HG03558 (cell line): ENCODE measurements at regions not wholly inside any gene's neighbourhood (a gene's known extent, or its start where the extent isn't known, plus 50 kb on each side); places are given as distances from the start of the nearest gene placed in this dataset.
"Not testable (repeated sequence)": the region's sequence is repeated elsewhere in the genome, so short reads cannot be mapped to it uniquely, and the experiment has no call there.

Experiments used
- ATAC-seq: cut with Tn5 transposase; IDR thresholded peaks from one replicate; pipeline ENCODE4 v1.9.1; 2021; ENCODE audit warnings: moderate number of reproducible peaks; ENCODE audit not compliant: unreplicated experiment; ENCODE audit errors: extremely low read depth

DNA sequence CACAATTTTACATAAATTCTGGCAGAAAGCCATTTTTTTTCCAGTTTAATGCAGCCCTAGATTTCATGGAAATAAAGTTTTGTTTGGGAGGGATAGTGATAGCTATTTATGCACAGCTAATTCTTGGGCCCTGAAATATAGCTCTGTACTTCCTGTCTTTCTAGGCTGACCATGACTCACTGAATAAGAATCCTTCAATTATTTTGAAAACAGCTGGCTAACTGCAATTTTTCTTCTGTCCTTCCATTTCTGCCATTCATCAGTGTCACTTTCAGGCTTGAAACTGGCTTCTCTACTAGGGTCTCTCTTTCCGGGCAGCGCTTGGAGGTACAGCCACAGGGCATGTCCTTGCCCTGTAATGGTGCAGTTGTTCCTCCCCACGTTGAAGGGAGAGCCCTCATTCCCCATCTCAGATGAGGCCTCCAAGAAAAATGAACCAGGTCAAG lies 97.1 kb upstream of the TMEM178A start:
- ATAC-seq = no peak

DNA sequence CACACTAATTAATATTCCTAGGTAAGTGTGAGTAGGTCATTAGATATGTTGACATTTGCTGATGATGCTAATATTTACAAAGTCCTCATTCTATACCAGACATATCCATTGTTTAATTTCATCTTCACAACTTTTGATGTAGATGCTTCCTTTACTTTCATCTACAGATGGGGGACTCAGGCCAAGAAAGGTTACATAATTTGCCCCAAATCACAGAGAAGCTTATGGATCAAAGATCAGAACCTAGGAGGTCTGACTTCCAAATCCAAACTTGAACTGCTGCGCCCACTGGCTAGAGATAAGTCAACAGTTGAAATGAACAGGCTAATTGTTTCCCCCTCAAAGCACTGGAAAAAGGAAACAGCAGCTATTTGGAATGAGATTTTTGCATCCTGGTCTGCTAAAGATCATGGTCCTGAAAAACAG lies 95.6 kb upstream of the TMEM178A start:
- ATAC-seq = no peak

DNA sequence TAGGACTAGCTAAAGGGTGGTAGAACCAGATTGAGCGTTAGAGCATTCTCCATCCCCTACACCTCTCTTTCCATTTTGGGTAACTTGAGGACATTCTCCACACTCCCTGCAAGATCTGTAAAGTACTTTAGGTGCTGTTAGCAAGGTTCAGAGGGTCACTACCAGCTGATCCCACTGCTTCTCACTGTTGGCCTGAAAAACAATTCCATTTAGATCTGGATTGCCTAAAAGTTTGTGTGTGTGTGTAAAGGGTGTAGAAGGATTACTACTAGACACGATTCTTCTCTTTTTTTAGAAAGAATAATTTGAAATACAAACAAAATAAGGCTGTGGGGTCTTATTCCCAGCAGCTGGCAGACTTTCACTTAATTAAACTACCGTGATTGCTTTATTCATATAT lies 95.1 kb upstream of the TMEM178A start:
- ATAC-seq = no peak

DNA sequence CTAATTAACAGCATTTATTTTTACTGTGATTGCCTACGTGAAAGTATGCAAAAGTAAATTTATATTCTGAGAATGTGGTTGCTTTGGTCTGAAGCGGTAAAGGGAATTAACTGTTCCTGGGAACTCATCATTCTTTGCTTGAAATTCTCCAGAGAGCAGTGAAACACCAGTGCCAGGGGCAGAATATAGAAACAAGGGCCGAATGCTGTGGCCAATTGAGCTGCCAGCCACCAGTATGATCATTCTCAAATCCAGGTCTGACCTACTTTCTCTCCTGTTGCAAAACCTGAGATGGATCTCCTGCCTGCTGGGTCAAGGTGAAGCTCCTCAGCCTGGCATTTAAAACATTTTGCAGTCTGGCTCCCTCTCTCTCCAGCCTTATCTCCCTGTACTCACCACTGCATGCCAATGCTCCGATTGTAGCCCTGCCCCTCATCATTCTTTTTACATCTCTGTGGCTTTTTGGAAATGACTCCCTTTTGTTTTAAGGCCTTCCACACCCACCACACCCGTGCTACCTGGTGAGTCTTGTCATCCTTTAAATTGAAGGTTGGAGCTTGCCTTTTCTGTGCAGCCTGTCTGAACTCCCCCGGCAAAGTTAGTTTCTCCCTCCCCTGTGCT lies 94.5 kb upstream of the TMEM178A start:
- ATAC-seq = no peak

DNA sequence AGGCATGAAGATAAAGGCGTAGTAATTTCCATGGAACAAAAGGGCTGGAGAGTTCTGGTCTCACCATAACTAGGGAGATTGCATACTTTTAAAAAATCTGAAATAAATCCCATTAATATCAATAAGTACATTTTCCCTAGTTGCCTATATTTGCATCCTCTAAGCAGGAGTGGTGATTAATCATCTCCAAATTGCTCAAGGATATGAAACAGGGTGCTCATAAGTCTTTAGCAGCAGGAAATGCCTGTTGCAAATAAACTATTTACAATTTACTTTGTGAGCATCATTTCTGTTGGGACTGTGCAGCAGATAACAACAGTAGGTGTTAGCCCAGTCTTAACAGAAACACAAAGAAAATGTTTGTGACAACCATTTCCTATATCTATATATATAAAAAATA lies 92.4 kb upstream of the TMEM178A start:
- ATAC-seq = no peak

DNA sequence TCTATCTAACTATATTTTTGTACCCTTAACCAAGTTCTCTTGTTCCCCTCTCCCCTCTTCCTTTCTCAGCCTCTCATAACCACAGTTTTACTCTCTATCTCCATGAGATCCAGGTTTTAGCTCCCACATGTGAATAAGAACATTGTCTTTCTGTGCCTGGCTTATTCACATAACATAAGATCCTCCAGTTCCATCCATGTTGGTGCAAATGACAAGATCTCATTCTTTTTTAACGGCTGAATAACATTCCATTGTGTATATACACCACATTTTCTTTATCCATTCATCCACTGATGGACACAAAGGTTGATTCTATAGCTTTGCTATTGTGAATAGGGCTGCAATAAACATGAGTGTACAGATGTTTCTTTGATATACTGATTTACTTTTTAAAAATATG lies 83.9 kb upstream of the TMEM178A start:
- no peak for ATAC-seq

DNA sequence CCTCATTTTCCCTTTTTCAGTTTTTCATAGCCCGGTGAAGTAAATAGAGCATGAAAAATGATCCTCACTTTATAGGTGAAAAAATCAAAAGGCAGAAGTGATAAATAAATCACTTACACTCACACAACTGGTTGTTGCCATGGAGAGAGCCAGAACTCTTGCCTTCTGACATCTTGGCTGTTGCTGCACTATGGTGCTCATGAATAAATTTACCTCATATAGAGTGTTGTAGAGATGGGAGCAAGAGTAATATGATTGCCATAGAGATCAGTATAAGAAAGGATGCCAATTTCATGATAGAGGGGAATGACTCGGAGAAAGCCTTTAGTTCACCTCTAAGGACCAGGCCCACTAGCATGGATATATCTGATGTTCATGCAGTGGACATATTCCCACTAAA lies 82.5 kb upstream of the TMEM178A start:
- no peak for ATAC-seq

DNA sequence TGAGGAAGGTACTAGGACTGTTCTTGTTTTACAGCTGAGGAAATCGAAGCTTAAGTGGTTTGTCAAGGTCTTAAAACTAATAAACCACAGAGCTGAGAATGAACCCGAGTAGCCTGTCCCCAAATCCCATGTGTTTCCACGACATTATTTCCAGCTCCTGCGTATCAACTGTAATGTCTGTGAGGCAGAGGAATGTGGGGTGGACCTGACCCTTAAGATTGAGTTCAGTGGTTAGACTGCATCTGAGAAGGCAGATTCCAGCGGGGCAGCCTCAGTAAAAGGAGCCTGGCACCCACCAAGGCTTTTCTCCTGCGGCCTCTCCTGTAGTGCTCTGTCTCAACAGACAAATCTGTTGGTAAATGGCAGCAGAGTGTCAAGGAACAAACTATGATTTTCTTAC lies 81.9 kb upstream of the TMEM178A start:
- ATAC-seq = no peak

DNA sequence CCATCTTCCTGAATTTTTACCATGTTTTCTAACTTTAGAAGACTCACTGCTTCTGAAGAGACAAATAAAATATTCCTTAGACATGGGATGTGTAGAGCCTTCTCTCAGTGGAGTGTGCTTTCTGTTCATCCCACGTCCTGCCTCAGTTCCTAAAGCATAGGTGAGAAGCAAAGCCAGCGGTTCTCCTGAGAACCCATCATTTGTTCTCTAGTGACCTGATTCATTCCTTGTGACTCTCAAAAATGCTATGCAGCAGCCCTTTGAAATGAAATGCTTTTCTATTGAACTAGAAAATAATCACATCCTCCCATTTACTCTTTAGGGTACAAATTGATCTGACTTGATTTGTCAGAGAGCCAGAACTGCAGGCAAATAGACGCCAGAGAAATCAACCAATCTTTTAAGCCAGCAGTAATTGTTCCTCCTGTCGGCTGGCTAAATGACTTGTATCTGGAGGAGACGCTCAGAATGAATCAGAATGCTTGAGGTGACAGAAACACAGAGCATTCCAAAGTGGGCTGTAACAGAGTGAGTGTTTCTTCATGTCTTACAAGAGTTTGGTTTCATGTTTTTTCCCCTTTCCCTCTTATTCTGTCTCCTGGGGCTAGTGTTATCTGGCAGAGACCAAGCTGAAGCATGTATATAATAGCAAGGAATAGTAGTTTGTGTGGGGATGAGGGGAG lies 81.3 kb upstream of the TMEM178A start:
- no peak for ATAC-seq

DNA sequence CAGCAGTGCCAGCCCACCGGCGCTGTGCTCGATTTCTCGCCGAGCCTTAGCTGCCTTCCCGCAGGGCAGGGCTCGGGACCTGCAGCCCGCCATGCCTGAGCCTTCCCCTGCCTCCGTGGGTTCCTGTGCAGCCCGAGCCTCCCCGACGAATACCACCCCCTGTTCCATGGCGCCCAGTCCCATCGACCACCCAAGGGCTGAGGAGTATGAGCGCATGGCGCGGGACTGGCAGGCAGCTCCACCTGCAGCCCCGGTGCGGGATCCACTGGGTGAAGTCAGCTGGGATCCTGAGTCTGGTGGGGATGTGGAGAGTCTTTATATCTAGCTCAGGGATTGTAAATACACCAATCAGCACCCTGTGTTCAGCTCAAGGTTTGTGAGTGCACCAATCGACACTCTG lies 80.2 kb upstream of the TMEM178A start:
- not testable (repeated sequence) for ATAC-seq

DNA sequence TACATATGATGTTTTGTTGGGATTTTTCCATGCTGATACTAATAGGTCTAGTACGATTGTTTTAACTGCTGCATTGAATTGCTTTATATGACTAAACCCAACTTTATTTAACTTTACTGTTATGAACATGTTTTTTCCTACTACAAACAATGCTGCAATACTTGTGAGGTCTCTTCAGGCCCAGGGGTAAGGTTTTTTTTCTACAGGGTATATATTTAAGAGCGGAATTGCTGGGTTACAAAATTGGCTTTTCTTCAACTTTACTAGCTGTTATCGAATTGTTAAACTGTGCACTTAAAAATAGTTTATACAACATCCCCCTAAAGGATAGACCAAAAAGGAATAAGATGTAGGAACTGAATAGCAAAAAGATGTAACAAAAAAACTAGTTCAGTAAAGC lies 78.5 kb upstream of the TMEM178A start:
- ATAC-seq = no peak

DNA sequence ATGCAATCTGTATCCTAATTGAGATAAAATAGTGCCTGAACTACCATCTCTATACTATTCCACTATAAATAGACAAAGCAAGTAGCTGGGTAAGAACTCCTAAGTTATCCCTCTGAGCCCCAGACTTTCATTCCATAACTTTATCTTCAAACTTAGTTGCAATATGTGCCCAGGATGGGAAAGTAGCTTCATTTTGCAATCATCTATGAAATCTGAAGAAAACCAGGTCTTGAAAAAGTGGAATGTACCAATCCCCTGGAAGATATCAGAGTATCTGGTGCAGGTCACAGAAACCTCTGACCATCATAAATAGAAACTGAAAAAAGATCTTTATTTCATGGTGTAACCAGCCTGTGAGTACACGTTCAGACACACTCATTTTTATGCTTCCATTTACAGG lies 78.1 kb upstream of the TMEM178A start:
- ATAC-seq = no peak

DNA sequence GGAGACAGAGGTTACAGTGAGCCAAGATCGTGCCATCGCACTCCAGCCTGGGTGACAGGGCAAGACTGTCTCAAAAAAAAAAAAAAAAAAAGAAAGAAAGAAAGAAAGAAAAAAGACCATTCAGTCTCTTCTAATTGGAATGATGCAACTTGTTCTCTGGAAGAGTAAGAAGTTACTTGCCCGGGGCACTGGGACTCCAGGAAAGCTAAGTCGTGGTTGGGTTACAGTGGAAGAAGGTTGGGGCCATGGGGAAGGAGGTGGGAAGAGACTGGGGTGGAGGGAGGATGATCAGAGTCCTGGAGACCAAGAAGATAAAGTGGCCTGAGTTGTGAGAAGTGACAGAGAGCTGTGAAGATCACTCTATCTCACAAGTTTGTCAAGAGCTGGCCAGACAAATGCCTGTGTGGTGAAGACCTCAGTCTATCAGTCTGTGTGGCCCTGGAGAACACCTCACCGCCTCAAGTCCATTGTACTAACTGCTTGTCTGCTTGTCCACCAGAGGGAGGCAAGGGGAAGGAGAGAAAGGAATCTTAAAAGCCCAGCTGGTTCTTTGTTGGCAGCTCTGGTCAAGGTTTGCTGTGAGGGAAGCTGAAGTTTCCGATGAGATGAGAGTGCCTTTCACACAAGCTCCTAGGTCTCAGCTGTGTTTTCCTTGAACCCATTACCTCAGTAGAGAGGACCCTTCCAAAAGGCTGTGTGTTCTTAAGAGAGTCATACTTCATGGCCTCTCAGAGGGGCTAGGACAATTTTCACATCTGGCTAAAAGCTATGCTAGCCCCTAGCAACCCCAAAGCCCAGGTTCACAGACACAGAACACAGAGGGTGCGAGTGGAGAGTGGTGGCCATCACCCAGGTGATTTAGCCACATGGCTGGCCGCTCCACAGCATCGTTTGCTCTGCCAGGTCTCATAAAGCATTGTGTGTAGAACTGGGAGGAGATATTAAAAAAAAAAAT lies 72.0 kb upstream of the TMEM178A start:
- no peak for ATAC-seq

DNA sequence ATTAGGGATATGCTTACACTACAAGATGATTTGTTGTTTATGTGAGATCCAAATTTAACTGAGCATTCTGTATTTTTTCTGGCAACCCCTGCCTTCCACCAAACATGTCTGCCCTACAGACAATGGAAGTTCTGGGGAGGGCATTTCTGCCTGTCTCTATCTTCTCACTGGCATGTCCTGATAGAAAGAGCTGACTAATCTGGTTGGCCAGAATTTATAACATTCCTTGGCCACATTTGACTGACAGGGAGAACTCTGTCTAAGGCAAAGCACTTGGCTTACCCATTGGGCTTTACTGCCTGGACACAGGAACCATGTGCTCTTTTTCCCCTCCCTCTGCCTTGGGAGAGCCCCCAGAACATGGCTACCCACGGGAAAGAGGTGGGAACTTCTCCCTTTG lies 70.6 kb upstream of the TMEM178A start:
- no peak for ATAC-seq

DNA sequence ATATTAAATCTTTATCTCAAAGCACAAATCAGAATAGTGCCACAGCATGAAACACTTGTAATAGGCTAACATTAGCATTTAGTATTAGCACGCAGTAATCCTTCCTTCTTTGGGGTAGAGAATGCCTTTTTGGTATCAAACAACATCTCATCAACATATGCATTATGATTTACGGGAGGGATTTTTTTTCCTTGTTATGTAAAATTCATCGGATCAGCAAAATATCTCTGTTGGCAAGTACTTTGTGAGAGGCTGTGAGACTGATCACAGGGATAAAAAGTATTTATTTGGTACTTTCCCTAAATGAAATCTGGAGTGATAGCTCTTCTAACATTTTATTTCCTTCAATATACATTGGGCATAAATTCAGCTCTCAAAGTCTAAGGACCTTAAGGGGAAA lies 68.4 kb upstream of the TMEM178A start:
- no peak for ATAC-seq

DNA sequence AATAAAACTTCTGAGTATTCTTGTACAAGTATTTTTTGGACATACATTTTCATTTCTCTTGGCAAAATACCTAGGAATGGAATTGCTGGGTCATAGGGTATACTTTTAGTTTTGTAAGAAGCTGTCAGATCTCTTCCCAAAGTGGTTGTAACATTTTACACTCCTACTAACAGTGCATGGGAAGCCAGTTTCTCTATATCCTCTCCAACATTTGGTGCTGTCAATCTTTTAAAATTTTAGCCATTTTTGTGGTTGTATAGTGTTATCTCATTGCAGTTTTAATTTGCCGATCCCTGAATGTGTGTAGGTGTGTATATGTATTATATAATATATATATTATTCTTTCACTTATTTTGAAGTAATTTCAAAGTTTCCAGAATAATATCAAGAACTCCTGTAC lies 63.1 kb upstream of the TMEM178A start:
- no peak for ATAC-seq

DNA sequence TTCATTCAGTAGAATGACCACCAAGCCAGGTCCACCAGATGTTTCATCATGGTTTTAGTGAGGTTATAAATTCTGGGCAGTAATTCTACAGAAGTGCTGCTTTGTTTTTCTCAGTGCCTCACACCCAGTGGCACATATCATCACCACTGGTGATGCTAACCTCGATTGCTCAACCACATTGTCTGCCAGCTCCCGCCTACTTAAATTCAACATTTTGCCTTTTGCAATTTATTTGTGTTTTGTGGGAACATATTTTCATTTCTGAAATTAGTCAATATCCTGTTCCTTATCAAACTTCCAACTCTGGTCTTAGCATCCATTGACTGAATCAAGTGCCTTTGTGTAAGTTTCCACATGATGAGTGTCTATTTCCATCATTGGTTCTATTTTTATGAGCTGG lies 62.3 kb upstream of the TMEM178A start:
- no peak for ATAC-seq

DNA sequence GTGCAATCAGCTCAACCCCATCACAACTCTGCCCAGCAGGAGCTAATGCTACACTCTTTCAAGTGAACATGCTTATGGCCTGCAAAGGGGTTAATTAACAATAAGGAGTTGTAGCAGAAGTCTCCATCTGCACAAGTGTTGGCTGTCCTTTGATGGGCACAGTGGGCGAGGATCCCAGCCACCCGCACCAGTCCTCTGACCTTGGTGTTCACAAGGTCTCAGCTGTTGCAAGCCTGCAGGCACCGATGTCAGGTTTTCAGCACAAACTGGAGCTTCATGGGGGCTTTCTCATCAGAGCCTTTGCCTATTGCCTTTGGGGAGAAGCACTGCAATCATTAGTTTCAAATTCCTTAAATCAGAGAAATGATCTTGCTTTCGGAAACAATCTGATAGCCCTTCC lies 60.9 kb upstream of the TMEM178A start:
- no peak for ATAC-seq

DNA sequence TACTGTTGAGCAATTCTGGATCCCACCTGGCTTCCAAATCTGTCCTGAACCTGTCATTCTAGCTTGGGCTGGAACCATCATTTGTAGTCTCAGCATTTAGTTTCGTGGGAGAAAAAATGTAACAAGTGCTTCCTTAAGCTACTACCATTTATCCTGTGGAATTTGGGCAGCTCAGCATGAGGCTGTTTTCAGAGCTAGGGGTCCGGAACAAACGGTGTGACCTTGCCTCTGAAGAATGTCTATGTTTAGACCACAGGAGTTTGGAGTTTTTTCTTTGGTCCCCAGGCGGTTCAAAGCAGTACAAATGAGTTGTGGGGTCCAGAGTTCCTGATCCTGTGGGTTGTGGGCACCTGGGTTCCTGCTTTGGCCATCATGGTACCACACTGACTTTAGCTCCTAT lies 59.1 kb upstream of the TMEM178A start:
- no peak for ATAC-seq

DNA sequence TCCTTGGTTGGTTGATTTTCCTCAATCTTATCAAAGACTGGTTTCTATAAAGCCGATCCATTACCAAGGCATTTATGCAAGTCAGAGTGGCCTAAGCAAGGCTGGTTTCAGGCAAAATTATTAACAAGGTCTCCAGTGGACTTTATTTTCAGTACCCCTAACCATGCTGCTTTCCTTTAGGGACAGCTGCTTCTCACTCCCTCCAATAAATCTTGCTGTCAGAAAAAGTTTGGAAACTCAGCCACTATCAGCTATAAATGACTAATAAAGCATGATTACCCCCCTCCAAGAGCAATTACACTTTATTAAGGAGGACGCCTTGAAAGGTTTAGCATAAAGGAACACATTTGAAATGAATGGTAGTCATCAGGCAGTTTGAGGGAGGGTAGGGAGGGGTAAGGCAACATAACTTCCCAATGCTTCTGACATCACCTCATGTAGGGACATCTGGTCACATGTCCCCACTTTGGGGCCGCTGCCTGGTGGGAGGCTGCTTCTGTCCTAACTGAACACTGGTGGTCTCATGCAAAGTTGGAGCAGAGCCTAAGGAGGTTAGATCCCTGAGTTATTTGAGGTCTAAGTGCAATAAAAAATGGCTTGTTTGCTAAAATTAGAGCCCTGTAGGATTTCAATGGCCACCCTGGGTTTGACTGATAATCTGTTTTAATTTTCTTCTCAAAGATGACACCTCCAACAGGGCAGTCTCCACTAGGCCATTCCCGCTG lies 58.0 kb upstream of the TMEM178A start:
- no peak for ATAC-seq

DNA sequence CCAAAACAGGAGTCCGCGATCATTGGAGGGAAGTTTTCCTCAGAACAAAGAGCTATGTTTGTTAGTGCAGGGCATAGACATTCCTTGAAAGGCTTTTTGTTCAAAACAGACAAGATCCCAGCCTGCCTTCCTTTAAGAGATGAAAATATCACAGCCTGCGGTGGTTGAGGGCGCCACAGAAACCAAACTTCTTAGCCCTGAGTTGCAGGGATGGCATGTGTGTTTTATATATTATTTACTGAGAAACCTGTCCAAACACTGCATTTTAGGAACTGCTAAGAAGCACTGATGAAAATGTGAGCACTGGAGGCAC lies 57.5 kb upstream of the TMEM178A start:
- no peak for ATAC-seq
